ENCODE measurements at regions not wholly inside any gene's neighbourhood (a gene's known extent, or its start where the extent isn't known, plus 50 kb on each side); places are given as distances from the start of the nearest gene placed in this dataset.

- H3K27ac ChIP-seq (ENCODE audit: low read depth, low read length): no peak overlapping the region
- H3K9me3 ChIP-seq (ENCODE audit: low read length): no peaks in the 10 kb centered on the region
- no peaks in the 10 kb centered on the region for H3K4me1 ChIP-seq (ENCODE audit: insufficient read depth, low read length)
- no peak overlapping the region for H3K9ac ChIP-seq (ENCODE audit: low read length)
- no peaks in the 10 kb centered on the region for H3K36me3 ChIP-seq (ENCODE audit: insufficient read depth, low read length)
- no peak overlapping the region for H3K4me3 ChIP-seq (ENCODE audit: low read depth in 1 of 2, low read length in 2 of 2)
- H3K27me3 ChIP-seq (ENCODE audit: control insufficient read depth in 1 of 2, insufficient read depth in 2 of 2, low read length in 2 of 2): no peaks in the 10 kb centered on the region
Observed at GRCh38 chr1:82880506-82880905, 1079.8 kb downstream of the ADGRL2 start.

- Histone ChIP-seq H3K36me3 (ENCODE audit: insufficient read depth, low read length) (no peaks in the 10 kb centered on the region), H3K27me3 (ENCODE audit: control insufficient read depth in 1 of 2, insufficient read depth in 2 of 2, low read length in 2 of 2) (no peaks in the 10 kb centered on the region), H3K27ac (ENCODE audit: low read depth, low read length) (no peak overlapping the region), H3K4me1 (ENCODE audit: insufficient read depth, low read length) (no peaks in the 10 kb centered on the region), H3K9ac (ENCODE audit: low read length) (no peak overlapping the region), H3K4me3 (ENCODE audit: low read depth in 1 of 2, low read length in 2 of 2) (no peak overlapping the region), H3K9me3 (ENCODE audit: low read length) (no peaks in the 10 kb centered on the region)
Observed at GRCh38 chr1:82879701-82880305, 1079.1 kb downstream of the ADGRL2 start.

GRCh38 chr1:82875170-82875569, 1074.4 kb downstream of the ADGRL2 start:
- Histone ChIP-seq H3K36me3 (ENCODE audit: insufficient read depth, low read length) (no peaks in the 10 kb centered on the region), H3K4me3 (ENCODE audit: low read depth in 1 of 2, low read length in 2 of 2) (no peak overlapping the region), H3K27me3 (ENCODE audit: control insufficient read depth in 1 of 2, insufficient read depth in 2 of 2, low read length in 2 of 2) (no peaks in the 10 kb centered on the region), H3K9ac (ENCODE audit: low read length) (no peak overlapping the region), H3K9me3 (ENCODE audit: low read length) (no peaks in the 10 kb centered on the region), H3K4me1 (ENCODE audit: insufficient read depth, low read length) (no peaks in the 10 kb centered on the region), H3K27ac (ENCODE audit: low read depth, low read length) (no peak overlapping the region)

- no peak overlapping the region for H3K4me3 ChIP-seq (ENCODE audit: low read depth in 1 of 2, low read length in 2 of 2)
- no peak overlapping the region for H3K9ac ChIP-seq (ENCODE audit: low read length)
- no peaks in the 10 kb centered on the region for H3K36me3 ChIP-seq (ENCODE audit: insufficient read depth, low read length)
- no peaks in the 10 kb centered on the region for H3K27me3 ChIP-seq (ENCODE audit: control insufficient read depth in 1 of 2, insufficient read depth in 2 of 2, low read length in 2 of 2)
- H3K4me1 ChIP-seq (ENCODE audit: insufficient read depth, low read length): no peaks in the 10 kb centered on the region
- H3K27ac ChIP-seq (ENCODE audit: low read depth, low read length): no peak overlapping the region
- no peaks in the 10 kb centered on the region for H3K9me3 ChIP-seq (ENCODE audit: low read length)
Observed at GRCh38 chr1:82874041-82874440, 1073.3 kb downstream of the ADGRL2 start.

- Histone ChIP-seq H3K9ac (ENCODE audit: low read length) (no peak overlapping the region), H3K9me3 (ENCODE audit: low read length) (no peaks in the 10 kb centered on the region), H3K27me3 (ENCODE audit: control insufficient read depth in 1 of 2, insufficient read depth in 2 of 2, low read length in 2 of 2) (no peaks in the 10 kb centered on the region), H3K36me3 (ENCODE audit: insufficient read depth, low read length) (no peaks in the 10 kb centered on the region), H3K4me3 (ENCODE audit: low read depth in 1 of 2, low read length in 2 of 2) (no peak overlapping the region), H3K27ac (ENCODE audit: low read depth, low read length) (no peak overlapping the region), H3K4me1 (ENCODE audit: insufficient read depth, low read length) (no peaks in the 10 kb centered on the region)
Observed at GRCh38 chr1:82870332-82870731, 1069.6 kb downstream of the ADGRL2 start.

- no peak overlapping the region for H3K9ac ChIP-seq (ENCODE audit: low read length)
- no peak overlapping the region for H3K27ac ChIP-seq (ENCODE audit: low read depth, low read length)
- no peaks in the 10 kb centered on the region for H3K36me3 ChIP-seq (ENCODE audit: insufficient read depth, low read length)
Observed at GRCh38 chr1:82867781-82868180, 1067.0 kb downstream of the ADGRL2 start.

GRCh38 chr1:82861749-82862148, 1061.0 kb downstream of the ADGRL2 start:
- no peaks in the 10 kb centered on the region for H3K9me3 ChIP-seq (ENCODE audit: low read length)
- no peak overlapping the region for H3K27ac ChIP-seq (ENCODE audit: low read depth, low read length)
- H3K36me3 ChIP-seq (ENCODE audit: insufficient read depth, low read length): no peaks in the 10 kb centered on the region
- no peak overlapping the region for H3K9ac ChIP-seq (ENCODE audit: low read length)
- H3K4me3 ChIP-seq (ENCODE audit: low read depth in 1 of 2, low read length in 2 of 2): no peak overlapping the region
- H3K4me1 ChIP-seq (ENCODE audit: insufficient read depth, low read length): no peaks in the 10 kb centered on the region
- H3K27me3 ChIP-seq (ENCODE audit: control insufficient read depth in 1 of 2, insufficient read depth in 2 of 2, low read length in 2 of 2): no peaks in the 10 kb centered on the region

More at GRCh38 chr1:82867781-82868180, 1067.0 kb downstream of the ADGRL2 start:
- Histone ChIP-seq H3K9me3 (ENCODE audit: low read length) (no peaks in the 10 kb centered on the region), H3K4me3 (ENCODE audit: low read depth in 1 of 2, low read length in 2 of 2) (no peak overlapping the region), H3K27me3 (ENCODE audit: control insufficient read depth in 1 of 2, insufficient read depth in 2 of 2, low read length in 2 of 2) (no peaks in the 10 kb centered on the region), H3K4me1 (ENCODE audit: insufficient read depth, low read length) (no peaks in the 10 kb centered on the region)

- Histone ChIP-seq H3K9ac (ENCODE audit: low read length) (no peak overlapping the region), H3K4me1 (ENCODE audit: insufficient read depth, low read length) (no peaks in the 10 kb centered on the region), H3K9me3 (ENCODE audit: low read length) (no peaks in the 10 kb centered on the region), H3K36me3 (ENCODE audit: insufficient read depth, low read length) (no peaks in the 10 kb centered on the region), H3K4me3 (ENCODE audit: low read depth in 1 of 2, low read length in 2 of 2) (no peak overlapping the region), H3K27ac (ENCODE audit: low read depth, low read length) (no peak overlapping the region), H3K27me3 (ENCODE audit: control insufficient read depth in 1 of 2, insufficient read depth in 2 of 2, low read length in 2 of 2) (no peaks in the 10 kb centered on the region)
Observed at GRCh38 chr1:82858031-82858430, 1057.3 kb downstream of the ADGRL2 start.

GRCh38 chr1:82849460-82849859, 1048.7 kb downstream of the ADGRL2 start:
- Histone ChIP-seq H3K4me1 (ENCODE audit: insufficient read depth, low read length) (no peaks in the 10 kb centered on the region), H3K9ac (ENCODE audit: low read length) (no peak overlapping the region), H3K27ac (ENCODE audit: low read depth, low read length) (no peak overlapping the region), H3K9me3 (ENCODE audit: low read length) (no peaks in the 10 kb centered on the region), H3K4me3 (ENCODE audit: low read depth in 1 of 2, low read length in 2 of 2) (no peak overlapping the region), H3K36me3 (ENCODE audit: insufficient read depth, low read length) (no peaks in the 10 kb centered on the region), H3K27me3 (ENCODE audit: control insufficient read depth in 1 of 2, insufficient read depth in 2 of 2, low read length in 2 of 2) (no peaks in the 10 kb centered on the region)

GRCh38 chr1:82848043-82848442, 1047.3 kb downstream of the ADGRL2 start:
- no peaks in the 10 kb centered on the region for H3K27me3 ChIP-seq (ENCODE audit: control insufficient read depth in 1 of 2, insufficient read depth in 2 of 2, low read length in 2 of 2)
- H3K36me3 ChIP-seq (ENCODE audit: insufficient read depth, low read length): no peaks in the 10 kb centered on the region
- no peak overlapping the region for H3K4me3 ChIP-seq (ENCODE audit: low read depth in 1 of 2, low read length in 2 of 2)

GRCh38 chr1:82845866-82846265, 1045.1 kb downstream of the ADGRL2 start:
- Histone ChIP-seq H3K4me3 (ENCODE audit: low read depth in 1 of 2, low read length in 2 of 2) (no peak overlapping the region), H3K9me3 (ENCODE audit: low read length) (no peaks in the 10 kb centered on the region), H3K9ac (ENCODE audit: low read length) (no peak overlapping the region), H3K4me1 (ENCODE audit: insufficient read depth, low read length) (no peaks in the 10 kb centered on the region), H3K36me3 (ENCODE audit: insufficient read depth, low read length) (no peaks in the 10 kb centered on the region), H3K27me3 (ENCODE audit: control insufficient read depth in 1 of 2, insufficient read depth in 2 of 2, low read length in 2 of 2) (no peaks in the 10 kb centered on the region), H3K27ac (ENCODE audit: low read depth, low read length) (no peak overlapping the region)

More at GRCh38 chr1:82848043-82848442, 1047.3 kb downstream of the ADGRL2 start:
- Histone ChIP-seq H3K27ac (ENCODE audit: low read depth, low read length) (no peak overlapping the region), H3K4me1 (ENCODE audit: insufficient read depth, low read length) (no peaks in the 10 kb centered on the region), H3K9ac (ENCODE audit: low read length) (no peak overlapping the region), H3K9me3 (ENCODE audit: low read length) (no peaks in the 10 kb centered on the region)

Data from muscle layer of colon (tissue), 2 donors.